Neural progenitor cell (in vitro differentiated cells): ENCODE measurements at regions not wholly inside any gene's neighbourhood (a gene's known extent, or its start where the extent isn't known, plus 50 kb on each side); places are given as distances from the start of the nearest gene placed in this dataset.

ENCODE experiments used
- DNase-seq: peaks from one replicate; pipeline ENCODE4 v3.0.0-alpha.2; 2016; ENCODE audit warnings: low spot score
- H2AFZ ChIP-seq: fragments of 200-600 bp; sonication (generic); replicated peaks from 2 replicates; pipeline ENCODE4 v1.6.1; 2016; ENCODE audit warnings: antibody characterized with exemption
- H3F3A ChIP-seq: fragments of 200-600 bp; sonication (generic); 2 replicates; pipeline ENCODE4 v1.6.1; 2016; ENCODE audit warnings: antibody characterized with exemption, low read depth
- H3K27ac ChIP-seq: fragments of 200-600 bp; sonication (generic); 2 replicates; pipeline ENCODE4 v1.5.1; 2016; ENCODE audit warnings: mild to moderate bottlenecking
- H3K27me3 ChIP-seq: fragments of 200-600 bp; sonication (generic); 2 replicates; pipeline ENCODE4 v1.6.1; 2016; ENCODE audit warnings: mild to moderate bottlenecking, moderate library complexity
- H3K36me3 ChIP-seq: fragments of 200-600 bp; sonication (generic); 2 replicates; pipeline ENCODE4 v1.5.1; 2016
- H3K4me1 ChIP-seq: fragments of 200-600 bp; sonication (generic); 2 replicates; pipeline ENCODE4 v1.6.1; 2016; ENCODE audit warnings: mixed run types
- H3K4me2 ChIP-seq: fragments of 200-600 bp; sonication (generic); 2 replicates; pipeline ENCODE4 v1.6.1; 2016
- H3K4me3 ChIP-seq: fragments of 200-600 bp; sonication (generic); 2 replicates; pipeline ENCODE4 v1.5.1; 2016
- H3K79me2 ChIP-seq: fragments of 200-600 bp; sonication (generic); 2 replicates; pipeline ENCODE4 v1.6.1; 2016; ENCODE audit warnings: low read depth
- H3K9ac ChIP-seq: fragments of 200-600 bp; sonication (generic); 2 replicates; pipeline ENCODE4 v1.6.1; 2016
- H3K9me3 ChIP-seq: fragments of 200-600 bp; sonication (generic); 2 replicates; pipeline ENCODE4 v1.5.1; 2016; ENCODE audit warnings: low read depth
- H4K20me1 ChIP-seq: fragments of 200-600 bp; sonication (generic); 2 replicates; pipeline ENCODE4 v1.6.1; 2016; ENCODE audit warnings: low read depth
- H3K27ac Mint-ChIP-seq: 3 replicates; pipeline ENCODE4 v1.8.0; 2021; ENCODE audit warnings: mixed read lengths
- H3K27me3 Mint-ChIP-seq: 2 replicates; pipeline ENCODE4 v1.8.0; 2022; ENCODE audit warnings: low read depth, mild to moderate bottlenecking, inconsistent platforms, moderate library complexity, mixed read lengths; ENCODE audit not compliant: insufficient read depth
- H3K36me3 Mint-ChIP-seq: 3 replicates; pipeline ENCODE4 v1.8.0; 2021; ENCODE audit warnings: mixed read lengths
- H3K4me1 Mint-ChIP-seq: 3 replicates; pipeline ENCODE4 v1.8.0; 2021; ENCODE audit warnings: mixed read lengths
- H3K4me3 Mint-ChIP-seq: 3 replicates; pipeline ENCODE4 v1.8.0; 2021; ENCODE audit warnings: mild to moderate bottlenecking, moderate library complexity, mixed read lengths
- H3K9me3 Mint-ChIP-seq: 3 replicates; pipeline ENCODE4 v1.8.0; 2020; ENCODE audit warnings: mixed read lengths
- CTCF ChIP-seq: fragments of 200-600 bp; sonication (generic); IDR thresholded peaks from 2 replicates; pipeline ENCODE4 v1.5.1; 2017; ENCODE audit warnings: antibody characterized with exemption, mild to moderate bottlenecking
- EZH2 ChIP-seq: fragments of 200-600 bp; sonication (generic); IDR thresholded peaks from 2 replicates; pipeline ENCODE4 v1.6.1; 2017; ENCODE audit warnings: antibody characterized with exemption, mild to moderate bottlenecking, moderate library complexity
- EZH2phosphoT487 ChIP-seq: fragments of 200-600 bp; sonication (generic); IDR thresholded peaks from 2 replicates; pipeline ENCODE4 v1.6.1; 2017; ENCODE audit warnings: antibody characterized with exemption

- Mint-ChIP-seq H3K4me3 (no peak overlapping the region), H3K27ac (no peak overlapping the region), H3K36me3 (no peaks in the 10 kb centered on the region), H3K4me1 (peaks cover 10% of the 10 kb centered on the region), H3K9me3 (no peaks in the 10 kb centered on the region), H3K27me3 (no peaks in the 10 kb centered on the region)
- Histone ChIP-seq H3K9ac (no peak overlapping the region), H3K9me3 (no peaks in the 10 kb centered on the region), H3K27me3 (no peaks in the 10 kb centered on the region), H3F3A (peaks cover 6% of the 10 kb centered on the region), H3K4me1 (peaks cover 10% of the 10 kb centered on the region), H3K27ac (no peak overlapping the region), H3K79me2 (no peaks in the 10 kb centered on the region), H3K36me3 (no peaks in the 10 kb centered on the region), H3K4me3 (no peak overlapping the region), H3K4me2 (no peak overlapping the region), H2AFZ (no peak overlapping the region), H4K20me1 (no peaks in the 10 kb centered on the region)
- no peak for DNase-seq
- no peak for TF ChIP-seq CTCF
- no peak for TF ChIP-seq EZH2phosphoT487
Measured at GRCh38 chr12:111225307-111225706, 143.6 kb downstream of the PHETA1 start.

GRCh38 chr12:111224186-111225066, 144.5 kb downstream of the PHETA1 start:
- H2AFZ ChIP-seq, result no peak overlapping the region
- peaks cover 6% of the 10 kb centered on the region for H3F3A ChIP-seq
- no peak overlapping the region for H3K4me3 Mint-ChIP-seq
- no peaks in the 10 kb centered on the region for H3K9me3 Mint-ChIP-seq
- no peaks in the 10 kb centered on the region for H3K36me3 Mint-ChIP-seq
- H3K27me3 ChIP-seq, result no peaks in the 10 kb centered on the region
- H3K4me1 Mint-ChIP-seq, result peaks cover 10% of the 10 kb centered on the region
- H3K9ac ChIP-seq, result no peak overlapping the region
- no peaks in the 10 kb centered on the region for H3K27me3 Mint-ChIP-seq
- peaks cover 10% of the 10 kb centered on the region for H3K4me1 ChIP-seq
- no peaks in the 10 kb centered on the region for H3K36me3 ChIP-seq
- DNase-seq, result no peak
- no peak overlapping the region for H3K4me3 ChIP-seq
- no peaks in the 10 kb centered on the region for H3K79me2 ChIP-seq
- H3K4me2 ChIP-seq, result no peak overlapping the region
- TF ChIP-seq CTCF (no peak), EZH2phosphoT487 (no peak), EZH2 (no peak)
- H3K27ac Mint-ChIP-seq, result peak overlapping the region; percentile 72
- no peak overlapping the region for H3K27ac ChIP-seq
- H4K20me1 ChIP-seq, result no peaks in the 10 kb centered on the region
- H3K9me3 ChIP-seq, result no peaks in the 10 kb centered on the region

- Histone ChIP-seq H3K27ac (no peak overlapping the region), H3K27me3 (no peaks in the 10 kb centered on the region), H3K36me3 (no peaks in the 10 kb centered on the region), H3K4me1 (peaks cover 10% of the 10 kb centered on the region), H3K4me2 (no peak overlapping the region), H3K4me3 (no peak overlapping the region), H3K79me2 (no peaks in the 10 kb centered on the region), H4K20me1 (no peaks in the 10 kb centered on the region), H2AFZ (no peak overlapping the region), H3K9me3 (no peaks in the 10 kb centered on the region), H3F3A (peaks cover 6% of the 10 kb centered on the region), H3K9ac (no peak overlapping the region)
- Mint-ChIP-seq H3K9me3 (peaks cover 3% of the 10 kb centered on the region), H3K27ac (no peak overlapping the region), H3K4me1 (peaks cover 10% of the 10 kb centered on the region), H3K27me3 (no peaks in the 10 kb centered on the region), H3K36me3 (no peaks in the 10 kb centered on the region), H3K4me3 (no peak overlapping the region)
- TF ChIP-seq EZH2 (no peak), CTCF (no peak), EZH2phosphoT487 (no peak)
- DNase-seq, result no peak
Measured at GRCh38 chr12:111222523-111222922, 146.4 kb downstream of the PHETA1 start.
